Panc1 (cell line): ENCODE measurements at regions not wholly inside any gene's neighbourhood (a gene's known extent, or its start where the extent isn't known, plus 50 kb on each side); places are given as distances from the start of the nearest gene placed in this dataset.

Experiments
- POLR2AphosphoS5 ChIP-seq: IDR thresholded peaks from 2 replicates; pipeline ENCODE4 v1.6.1; 2012; ENCODE audit warnings: mild to moderate bottlenecking, low read depth, low read length, moderate library complexity
- TF ChIP-seq, protein P1 (sequence below): fragments of 450-650 bp; IDR thresholded peaks from 2 replicates; pipeline ENCODE4 v1.5.1; 2017; ENCODE audit warnings: mild to moderate bottlenecking

DNA sequence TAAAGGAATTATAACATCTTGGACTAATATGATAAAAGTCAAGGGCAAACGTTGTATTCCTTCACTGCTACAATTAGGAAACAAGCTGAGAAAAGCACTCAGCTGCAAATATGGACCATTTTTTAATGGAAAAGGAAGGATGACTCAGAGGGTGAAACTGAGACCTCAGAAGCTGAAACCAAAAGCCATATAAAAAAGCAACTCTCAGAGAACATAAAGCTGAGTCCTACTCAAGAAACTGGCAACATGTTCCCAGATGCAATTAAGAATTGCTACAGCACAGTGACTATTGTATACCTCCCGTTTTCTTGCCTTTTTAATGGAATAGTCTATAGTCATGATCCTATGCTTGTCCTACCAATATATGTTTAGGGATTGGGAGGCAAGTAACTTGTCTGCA is 1106.4 kb upstream of the INTU start:
- TF ChIP-seq, protein P1, sequence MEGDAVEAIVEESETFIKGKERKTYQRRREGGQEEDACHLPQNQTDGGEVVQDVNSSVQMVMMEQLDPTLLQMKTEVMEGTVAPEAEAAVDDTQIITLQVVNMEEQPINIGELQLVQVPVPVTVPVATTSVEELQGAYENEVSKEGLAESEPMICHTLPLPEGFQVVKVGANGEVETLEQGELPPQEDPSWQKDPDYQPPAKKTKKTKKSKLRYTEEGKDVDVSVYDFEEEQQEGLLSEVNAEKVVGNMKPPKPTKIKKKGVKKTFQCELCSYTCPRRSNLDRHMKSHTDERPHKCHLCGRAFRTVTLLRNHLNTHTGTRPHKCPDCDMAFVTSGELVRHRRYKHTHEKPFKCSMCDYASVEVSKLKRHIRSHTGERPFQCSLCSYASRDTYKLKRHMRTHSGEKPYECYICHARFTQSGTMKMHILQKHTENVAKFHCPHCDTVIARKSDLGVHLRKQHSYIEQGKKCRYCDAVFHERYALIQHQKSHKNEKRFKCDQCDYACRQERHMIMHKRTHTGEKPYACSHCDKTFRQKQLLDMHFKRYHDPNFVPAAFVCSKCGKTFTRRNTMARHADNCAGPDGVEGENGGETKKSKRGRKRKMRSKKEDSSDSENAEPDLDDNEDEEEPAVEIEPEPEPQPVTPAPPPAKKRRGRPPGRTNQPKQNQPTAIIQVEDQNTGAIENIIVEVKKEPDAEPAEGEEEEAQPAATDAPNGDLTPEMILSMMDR, result no peak
- TF ChIP-seq POLR2AphosphoS5, result no peak
